ENCODE measurements at regions not wholly inside any gene's neighbourhood (a gene's known extent, or its start where the extent isn't known, plus 50 kb on each side); places are given as distances from the start of the nearest gene placed in this dataset.

DNA sequence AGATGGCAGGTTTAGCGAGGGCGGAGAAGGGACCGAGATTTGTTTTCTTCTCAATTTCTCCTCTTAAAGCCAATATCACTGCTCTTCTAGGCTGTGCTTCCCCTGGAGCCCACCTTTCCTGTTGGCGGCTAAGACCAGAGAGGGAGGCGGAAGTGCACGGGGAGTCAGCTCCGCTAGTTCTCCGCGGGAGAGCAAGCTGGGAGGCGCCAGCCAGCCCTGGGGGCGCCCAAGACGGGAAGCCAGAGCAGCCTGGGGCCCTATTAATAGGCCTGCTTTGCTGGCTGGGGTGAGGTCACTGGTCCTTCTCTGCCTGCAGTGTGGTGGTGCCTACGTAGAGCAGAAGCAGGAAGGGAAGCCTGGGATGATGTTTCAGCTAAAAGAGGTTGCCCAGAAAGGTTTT lies 61.6 kb downstream of the LSM5 start:
- TF ChIP-seq POLR2A (IDR thresholded peaks at IDR 0.05; ENCODE audit: extremely low read depth, insufficient read length): no peak
- TF ChIP-seq, protein P1, sequence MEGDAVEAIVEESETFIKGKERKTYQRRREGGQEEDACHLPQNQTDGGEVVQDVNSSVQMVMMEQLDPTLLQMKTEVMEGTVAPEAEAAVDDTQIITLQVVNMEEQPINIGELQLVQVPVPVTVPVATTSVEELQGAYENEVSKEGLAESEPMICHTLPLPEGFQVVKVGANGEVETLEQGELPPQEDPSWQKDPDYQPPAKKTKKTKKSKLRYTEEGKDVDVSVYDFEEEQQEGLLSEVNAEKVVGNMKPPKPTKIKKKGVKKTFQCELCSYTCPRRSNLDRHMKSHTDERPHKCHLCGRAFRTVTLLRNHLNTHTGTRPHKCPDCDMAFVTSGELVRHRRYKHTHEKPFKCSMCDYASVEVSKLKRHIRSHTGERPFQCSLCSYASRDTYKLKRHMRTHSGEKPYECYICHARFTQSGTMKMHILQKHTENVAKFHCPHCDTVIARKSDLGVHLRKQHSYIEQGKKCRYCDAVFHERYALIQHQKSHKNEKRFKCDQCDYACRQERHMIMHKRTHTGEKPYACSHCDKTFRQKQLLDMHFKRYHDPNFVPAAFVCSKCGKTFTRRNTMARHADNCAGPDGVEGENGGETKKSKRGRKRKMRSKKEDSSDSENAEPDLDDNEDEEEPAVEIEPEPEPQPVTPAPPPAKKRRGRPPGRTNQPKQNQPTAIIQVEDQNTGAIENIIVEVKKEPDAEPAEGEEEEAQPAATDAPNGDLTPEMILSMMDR (IDR thresholded peaks at IDR 0.05; ENCODE audit: low read depth, low read length): no peak
